HG03039 (cell line): ENCODE measurements at regions not wholly inside any gene's neighbourhood (a gene's known extent, or its start where the extent isn't known, plus 50 kb on each side); places are given as distances from the start of the nearest gene placed in this dataset.
"Not testable (repeated sequence)": the region's sequence is repeated elsewhere in the genome, so short reads cannot be mapped to it uniquely, and the experiment has no call there.

Experiments
- ATAC-seq: cut with Tn5 transposase; IDR thresholded peaks from one replicate; pipeline ENCODE4 v1.9.1; 2021; ENCODE audit warnings: mild to moderate bottlenecking, moderate library complexity; ENCODE audit not compliant: unreplicated experiment

DNA sequence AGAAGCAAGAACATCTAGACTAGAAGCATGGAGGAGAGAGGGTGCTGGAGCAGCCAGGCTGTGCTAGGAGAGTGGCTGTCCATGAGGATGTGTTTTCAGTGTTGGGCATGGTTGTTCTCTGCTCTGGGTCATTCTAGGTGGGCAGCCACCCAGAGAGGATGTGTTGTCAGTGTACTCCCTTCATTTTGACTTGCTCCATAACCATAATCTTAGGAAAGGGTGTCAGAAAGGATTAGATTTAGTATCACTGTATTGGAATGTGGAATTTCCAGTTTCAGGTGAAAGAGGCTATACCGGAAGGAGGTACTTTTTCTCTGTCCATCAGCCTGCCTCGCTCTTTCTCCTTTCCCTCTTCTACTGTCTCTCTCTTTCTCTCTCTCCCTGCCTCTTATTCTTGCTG, 474.5 kb upstream of the PODXL start:
- no peak for ATAC-seq

DNA sequence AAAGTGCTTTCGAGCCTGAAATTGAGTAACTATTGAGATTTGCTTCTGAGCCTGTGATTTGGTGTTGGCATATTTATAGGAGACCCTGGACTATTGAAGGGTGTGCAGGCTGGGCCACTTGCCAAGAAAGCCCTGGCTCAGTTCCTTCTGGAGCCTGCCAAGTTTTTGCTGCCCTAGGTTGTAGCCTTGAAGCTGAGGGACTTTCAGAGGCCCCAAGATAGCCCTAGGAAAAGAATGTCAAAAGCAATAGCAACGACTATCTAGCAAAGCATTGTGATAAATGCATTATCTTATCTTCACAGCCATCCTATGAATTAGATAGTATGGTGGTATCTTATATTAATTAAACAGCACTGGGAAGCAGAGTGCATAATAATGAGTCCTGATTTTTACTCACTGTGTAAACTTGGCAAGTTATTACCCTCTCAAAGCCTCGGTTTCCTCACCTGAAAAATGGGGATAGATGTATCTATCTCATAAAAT, 473.7 kb upstream of the PODXL start:
- ATAC-seq = no peak

DNA sequence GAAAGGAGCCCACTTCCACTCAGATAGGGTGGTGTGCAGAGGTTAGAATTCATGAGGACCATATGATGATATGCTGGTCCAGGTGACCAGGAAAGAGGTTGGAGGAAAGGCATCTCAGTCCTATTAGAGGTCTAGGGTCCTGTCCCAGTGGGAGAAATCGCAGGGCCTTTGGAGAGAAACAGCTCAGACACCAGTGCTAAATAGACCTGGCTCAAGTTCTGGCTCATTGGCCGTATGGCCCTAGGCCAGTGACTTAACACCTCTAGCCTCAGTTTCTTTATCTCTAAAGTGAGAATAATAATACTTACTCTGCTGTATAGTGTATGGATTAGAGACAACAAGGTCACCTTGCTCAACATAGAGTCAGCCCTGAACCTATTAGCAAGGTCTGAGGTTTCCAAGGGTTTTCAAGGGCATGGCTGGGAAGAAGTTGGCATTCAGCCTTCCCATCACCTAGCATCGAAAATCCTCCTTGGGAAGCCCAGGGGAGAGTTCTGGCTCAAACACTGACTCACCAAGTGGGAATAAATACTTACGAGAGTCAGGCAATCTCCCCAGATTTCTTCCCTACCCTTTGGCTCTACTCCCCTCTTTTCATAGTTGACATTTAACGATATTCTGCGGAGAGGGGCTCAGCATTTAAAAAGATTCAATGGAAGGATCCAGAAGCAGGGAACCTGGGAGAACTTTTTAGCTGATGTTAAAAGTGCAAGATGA, 473.1 kb upstream of the PODXL start:
- ATAC-seq = no peak

DNA sequence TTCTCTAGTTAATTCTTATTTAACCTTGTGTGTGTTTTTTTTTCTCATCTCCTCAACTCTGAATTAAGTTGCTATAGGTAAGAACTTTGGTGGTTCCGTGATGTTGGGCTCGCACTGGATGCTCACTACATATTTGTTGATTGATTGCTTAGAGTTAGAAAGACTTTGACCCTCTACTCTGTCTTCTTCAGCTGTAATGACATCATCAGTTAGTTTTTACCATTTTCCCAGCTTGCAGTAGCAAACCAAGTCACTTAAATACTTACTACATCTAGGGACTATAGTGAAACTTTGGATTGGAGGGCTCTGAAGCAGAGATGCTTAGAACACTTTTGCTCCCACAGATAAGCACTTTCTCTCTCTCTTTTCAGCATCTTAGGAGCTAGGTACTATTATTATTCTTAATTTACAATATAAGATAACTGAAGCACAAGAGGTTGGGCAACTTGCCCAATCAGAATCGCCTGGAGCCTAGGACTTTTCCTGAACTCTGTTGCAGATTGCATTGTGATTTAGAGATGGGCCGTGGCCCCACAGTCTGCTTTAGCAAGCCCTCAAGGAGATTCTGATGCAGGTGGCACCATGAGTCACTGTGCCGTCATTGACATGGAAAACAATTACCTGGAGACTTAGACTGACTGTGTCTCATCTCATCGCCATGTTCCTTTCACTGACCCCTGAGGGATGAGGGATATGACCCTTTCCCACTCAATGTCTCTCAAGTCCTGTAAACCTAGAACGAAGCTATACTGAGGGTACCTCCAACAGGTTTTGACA, 471.9 kb upstream of the PODXL start:
- ATAC-seq = no peak

DNA sequence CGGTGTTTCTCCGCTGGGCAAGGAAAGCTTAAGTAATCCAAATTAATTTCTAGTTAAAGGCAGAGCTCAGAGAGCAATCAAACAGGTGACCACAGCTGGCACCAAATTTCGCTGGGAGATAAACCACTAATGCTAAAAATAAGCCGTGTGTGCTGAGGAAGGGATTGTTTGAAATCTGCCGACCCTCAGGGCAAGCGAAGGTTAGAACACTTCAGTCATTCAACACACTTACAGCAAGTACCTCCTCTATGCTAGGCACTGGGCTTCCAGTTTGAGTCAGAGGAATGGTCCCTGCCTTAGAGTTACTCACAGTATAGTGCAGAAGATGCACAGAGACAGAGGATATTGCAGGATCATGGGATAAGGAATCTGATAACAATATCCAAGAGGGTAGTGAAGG, 467.9 kb upstream of the PODXL start:
- no peak for ATAC-seq

- ATAC-seq = no peak
These were observed 467.0 kb upstream of the PODXL start for GRCh38 chr7:132023466-132023865.

DNA sequence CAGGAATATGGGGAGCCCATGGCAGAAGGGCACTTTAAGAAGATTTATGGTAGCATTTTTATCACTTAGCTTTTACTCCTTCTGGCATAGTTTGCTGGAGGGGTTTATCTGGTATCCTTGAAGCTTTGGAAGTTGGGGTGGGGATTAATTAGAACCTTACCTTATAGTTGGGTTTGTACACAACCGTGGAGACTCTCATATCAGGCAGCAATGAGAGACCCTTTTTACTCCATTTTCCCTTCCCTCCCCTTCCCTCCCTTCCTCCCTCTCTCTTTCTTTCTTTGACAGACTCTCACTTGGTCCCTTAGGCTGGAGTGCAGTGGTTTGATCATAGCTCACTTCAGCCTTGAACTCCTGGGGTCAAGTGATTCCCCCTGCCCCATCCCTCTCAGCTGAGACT, 465.8 kb upstream of the PODXL start:
- ATAC-seq = no peak

DNA sequence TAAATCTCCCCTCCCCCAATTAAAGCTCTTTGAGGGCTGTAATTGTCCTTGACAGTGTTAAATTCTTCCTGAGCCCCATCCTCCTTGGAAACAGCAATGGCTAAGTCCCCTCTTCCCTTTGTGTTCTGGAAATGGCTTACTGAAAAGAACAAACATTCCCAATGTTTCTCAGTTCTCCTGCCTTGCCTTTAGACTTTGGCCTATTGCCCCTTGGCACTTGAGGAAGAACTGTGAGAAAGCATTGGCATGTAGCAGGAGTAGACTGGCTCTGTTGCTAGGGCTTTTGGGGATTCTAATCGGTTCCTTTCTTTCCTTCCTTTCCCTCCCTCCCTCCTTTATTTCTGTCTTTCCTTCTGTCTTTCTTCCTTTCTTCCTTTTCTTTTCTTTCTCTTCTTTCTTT, 463.3 kb upstream of the PODXL start:
- no peak for ATAC-seq

GRCh38 chr7:132009778-132010177, 453.4 kb upstream of the PODXL start:
- no peak for ATAC-seq

- ATAC-seq = no peak
These were observed 448.1 kb upstream of the PODXL start for GRCh38 chr7:132004529-132004928.

- no peak for ATAC-seq
These were observed 446.0 kb upstream of the PODXL start for GRCh38 chr7:132002343-132002968.

GRCh38 chr7:132001146-132001545, 444.7 kb upstream of the PODXL start:
- ATAC-seq = no peak

DNA sequence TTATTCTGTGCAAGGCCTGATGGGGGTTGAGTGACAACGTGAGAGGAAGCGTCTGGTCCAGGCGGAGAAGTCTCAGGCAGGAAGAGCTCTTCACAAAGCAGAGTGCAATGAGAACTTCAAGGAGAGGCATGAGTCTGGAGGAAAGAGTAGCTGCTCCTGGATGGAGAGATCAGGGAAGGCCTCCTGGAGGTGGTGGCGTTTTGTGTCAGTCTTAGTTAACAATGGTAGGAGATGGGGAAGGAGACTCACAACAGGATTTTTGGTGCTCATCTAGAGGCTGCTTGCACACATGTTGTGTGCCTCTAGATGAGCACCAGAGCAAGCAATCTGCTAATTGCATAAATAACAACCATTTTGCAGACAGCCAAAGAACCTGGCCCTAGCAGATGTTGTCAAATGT, 442.8 kb upstream of the PODXL start:
- no peak for ATAC-seq

- ATAC-seq = no peak
These were observed 438.9 kb upstream of the PODXL start for GRCh38 chr7:131995324-131995723.

DNA sequence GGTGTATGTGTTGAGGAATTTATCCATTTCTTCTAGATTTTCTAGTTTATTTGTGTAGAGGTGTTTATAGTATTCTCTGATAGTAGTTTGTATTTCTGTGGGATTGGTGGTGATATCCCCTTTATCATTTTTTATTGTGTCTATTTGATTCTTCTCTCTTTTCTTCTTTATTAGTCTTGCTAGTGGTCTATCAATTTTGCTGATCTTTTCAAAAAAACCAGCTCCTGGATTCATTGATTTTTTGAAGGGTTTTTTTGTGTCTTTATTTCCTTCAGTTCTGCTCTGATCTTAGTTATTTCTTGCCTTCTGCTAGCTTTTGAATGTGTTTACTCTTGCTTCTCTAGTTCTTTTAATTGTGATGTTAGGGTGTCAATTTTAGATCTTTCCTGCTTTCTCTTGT, 424.6 kb upstream of the PODXL start:
- not testable (repeated sequence) for ATAC-seq

DNA sequence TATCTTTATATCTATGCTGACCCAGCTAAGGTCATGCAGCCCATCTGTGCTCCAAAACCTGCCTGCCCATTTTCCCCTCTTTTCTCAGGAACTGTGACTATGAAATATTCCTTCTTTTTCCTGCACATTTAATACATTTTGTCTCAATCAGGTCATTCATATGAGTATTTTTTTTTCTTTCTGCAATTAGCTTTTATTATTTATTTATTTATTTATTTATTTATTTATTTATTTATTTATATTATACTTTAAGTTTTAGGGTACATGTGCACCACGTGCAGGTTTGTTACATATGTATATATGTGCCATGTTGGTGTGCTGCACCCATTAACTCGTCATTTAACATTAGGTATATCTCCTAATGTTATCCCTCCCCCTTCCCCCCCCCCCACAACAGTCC, 421.7 kb upstream of the PODXL start:
- not testable (repeated sequence) for ATAC-seq

DNA sequence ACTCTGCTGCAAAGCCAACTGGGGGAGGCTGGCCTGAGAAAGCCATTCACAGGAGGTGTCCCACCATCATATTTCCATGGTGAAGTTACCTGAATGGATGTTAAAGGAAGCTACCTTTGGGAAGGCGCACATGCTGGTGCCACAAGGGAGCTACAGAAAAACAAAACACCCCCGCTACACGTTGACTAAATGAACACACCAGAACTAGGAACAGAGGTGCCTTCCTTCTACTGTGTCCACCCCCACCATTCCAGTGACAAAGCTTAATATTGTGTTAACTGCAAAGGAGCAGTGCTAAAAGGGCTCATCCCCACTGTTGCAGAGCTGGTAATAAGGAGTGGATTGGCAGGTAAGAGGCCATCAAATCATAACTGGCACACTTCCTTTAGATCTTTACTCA, 420.0 kb upstream of the PODXL start:
- ATAC-seq = no peak

DNA sequence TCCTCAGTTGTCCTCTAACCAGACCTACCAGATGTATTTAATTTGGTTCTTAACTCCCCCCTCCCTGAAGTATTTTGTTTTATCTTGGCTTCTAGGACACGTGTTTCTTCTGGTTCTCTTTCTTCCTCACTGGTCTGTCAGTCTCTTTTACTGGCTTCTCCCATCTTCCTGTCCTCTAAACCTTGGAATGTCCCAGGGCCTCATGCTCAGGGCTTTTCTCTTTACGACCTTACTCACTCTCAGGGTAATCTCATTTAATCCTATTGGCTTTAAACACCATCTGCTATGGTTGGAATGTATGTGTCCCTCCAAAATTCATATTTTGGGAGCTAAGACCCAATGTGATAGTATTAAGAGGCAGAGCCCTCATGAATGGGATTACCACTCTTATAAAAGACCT, 418.2 kb upstream of the PODXL start:
- no peak for ATAC-seq

DNA sequence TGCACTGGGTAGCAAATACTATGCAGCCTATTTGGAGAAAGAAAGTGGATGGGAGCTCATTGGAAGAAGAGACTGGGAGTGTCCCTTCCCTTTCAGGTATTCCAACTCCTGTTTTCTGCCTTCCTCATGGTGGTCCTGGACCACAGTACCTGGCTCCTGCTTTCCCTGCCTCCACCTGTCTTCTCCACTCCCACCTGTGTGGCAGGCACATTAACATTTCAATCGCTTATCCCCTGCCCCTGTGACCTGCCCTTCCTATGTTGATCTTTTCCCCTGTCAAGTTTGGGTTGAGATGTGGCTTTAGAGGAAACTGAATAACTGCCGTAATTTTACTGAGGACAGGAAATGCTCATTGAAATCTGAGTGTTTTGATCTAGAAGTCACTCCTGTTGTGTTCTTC, 415.8 kb upstream of the PODXL start:
- no peak for ATAC-seq

GRCh38 chr7:131970602-131971001, 414.2 kb upstream of the PODXL start:
- no peak for ATAC-seq

GRCh38 chr7:131969560-131969959, 413.1 kb upstream of the PODXL start:
- ATAC-seq = no peak

GRCh38 chr7:131967216-131967730, 410.8 kb upstream of the PODXL start:
- no peak for ATAC-seq
